GM12878 (cell line): ENCODE measurements at regions not wholly inside any gene's neighbourhood (a gene's known extent, or its start where the extent isn't known, plus 50 kb on each side); places are given as distances from the start of the nearest gene placed in this dataset.

Source experiments
- ATAC-seq: fragments of 200-7000 bp; cut with Tn5 transposase; 3 replicates; pipeline ENCODE4 v1.9.1; 2020; ENCODE audit warnings: mild to moderate bottlenecking, moderate library complexity
- BruUV-seq: library from RNA; stranded (reverse); fragments of 400-500 nt; replicated peaks from 2 replicates; lab custom pipeline; 2021; lab: Mats Ljungman, UMichigan
- CTCF ChIA-PET: fragments of 300-600 bp; sonication (Branson Sonifier 250); formaldehyde crosslinking; extraction: SDS; loops from one replicate; lab custom pipeline; 2021; ENCODE audit warnings: inconsistent platforms; lab: Yijun Ruan, JAX
- POLR2A ChIA-PET: fragments of 350-600 bp; formaldehyde crosslinking; extraction: SDS; loops from one replicate; lab custom pipeline; 2021; ENCODE audit warnings: inconsistent platforms; lab: Charles Lee
- RAD21 ChIA-PET: fragments of 300-600 bp; sonication (Branson Sonifier 250); formaldehyde crosslinking; loops from one replicate; lab custom pipeline; 2023; ENCODE audit warnings: antibody characterized with exemption; ENCODE audit not compliant: unreplicated experiment; lab: Charles Lee
- SMC1A ChIA-PET: fragments of 300-600 bp; sonication (Branson Sonifier 250); formaldehyde crosslinking; loops from one replicate; lab custom pipeline; 2023; ENCODE audit not compliant: unreplicated experiment, uncharacterized antibody; lab: Charles Lee
- DNase-seq: peaks from one replicate; pipeline ENCODE4 v3.0.0-alpha.2; 2011; ENCODE audit warnings: low read depth, low spot score
- FAIRE-seq: peaks from 3 replicates; lab custom pipeline; 2011; peaks lifted over from hg19 to GRCh38; lab: Jason Lieb, UNC
- H2AFZ ChIP-seq: 2 replicates; pipeline ENCODE4 v1.6.0; 2011; ENCODE audit warnings: low read depth, low read length, control low read depth; ENCODE audit not compliant: control insufficient read depth
- H3K27ac ChIP-seq: 2 replicates; pipeline ENCODE4 v1.5.1; 2011; ENCODE audit warnings: control low read depth; ENCODE audit not compliant: control insufficient read depth, insufficient read depth
- H3K27me3 ChIP-seq, 2 experiments: replicated peaks in 1 of 2; 2 replicates each; pipeline versions ENCODE4 v1.6.0 to v1.6.1; 2011; ENCODE audit warnings: low read length in 1 of 2; ENCODE audit not compliant: control insufficient read depth in 2 of 2, insufficient read depth in 2 of 2
- H3K36me3 ChIP-seq, 2 experiments: 2 replicates each; pipeline ENCODE4 v1.5.1; 2011; ENCODE audit warnings: low read length in 1 of 2; ENCODE audit not compliant: control insufficient read depth in 2 of 2, insufficient read depth in 2 of 2
- H3K4me1 ChIP-seq: 2 replicates; pipeline ENCODE4 v1.6.1; 2011; ENCODE audit warnings: mild to moderate bottlenecking, low read length, moderate library complexity, mixed read lengths; ENCODE audit not compliant: control insufficient read depth, insufficient read depth
- H3K4me2 ChIP-seq: 2 replicates; pipeline ENCODE4 v1.6.0; 2011; ENCODE audit warnings: control low read depth; ENCODE audit not compliant: control insufficient read depth, insufficient read depth
- H3K4me3 ChIP-seq: fragments of 200-600 bp; sonication (generic); 2 replicates; pipeline ENCODE4 v1.5.1; 2016
- H3K79me2 ChIP-seq: 2 replicates; pipeline ENCODE4 v1.6.0; 2011; ENCODE audit warnings: low read length; ENCODE audit not compliant: control insufficient read depth, insufficient read depth
- H3K9ac ChIP-seq: 2 replicates; pipeline ENCODE4 v1.8.0; 2011; ENCODE audit warnings: low read length, control low read depth, mixed read lengths; ENCODE audit not compliant: control insufficient read depth, insufficient read depth
- H3K9me3 ChIP-seq: replicated peaks from 3 replicates; pipeline ENCODE4 v1.5.1; 2011; ENCODE audit warnings: mild to moderate bottlenecking, low read length; ENCODE audit not compliant: control insufficient read depth, insufficient read depth
- H4K20me1 ChIP-seq: 2 replicates; pipeline ENCODE4 v1.6.0; 2011; ENCODE audit not compliant: control insufficient read depth, insufficient read depth
- FOXK2 ChIP-seq: fragments of 450-650 bp; IDR thresholded peaks from 2 replicates; pipeline ENCODE4 v1.6.1; 2017; ENCODE audit warnings: mild to moderate bottlenecking, moderate library complexity
- POLR2AphosphoS2 ChIP-seq: IDR thresholded peaks from 2 replicates; pipeline ENCODE4 v1.6.1; 2011; ENCODE audit warnings: low read depth, mild to moderate bottlenecking, low read length, improper control_type of control experiment, moderate library complexity
- RCOR1 ChIP-seq: conservative IDR thresholded peaks from 2 replicates; pipeline ENCODE4 v1.6.1; 2012; ENCODE audit warnings: low read depth, low read length, improper control_type of control experiment
- SPI1 ChIP-seq: IDR thresholded peaks from 2 replicates; pipeline ENCODE4 v1.6.1; 2011; ENCODE audit warnings: low read depth, mild to moderate bottlenecking, low read length, moderate library complexity, borderline replicate concordance; ENCODE audit not compliant: insufficient read depth
- WGBS: methylation state at CpG from one replicate; pipeline ENCODE4 v1.1.6; 2016; ENCODE audit warnings: low lambda C conversion rate; ENCODE audit not compliant: insufficient replicate concordance, insufficient coverage; ENCODE audit errors: missing lambda C conversion rate; 5-methylcytosine and 5-hydroxymethylcytosine counted together
- in situ Hi-C: fragments of 300-500 bp; cut with MboI; formaldehyde crosslinking; loops from 9 replicates; pipeline ENCODE4 v1.14.3; 2018; ENCODE audit warnings: mixed read lengths
- intact Hi-C: fragments of 100-400 bp; cut with micrococcal nuclease; formaldehyde crosslinking; loops from one replicate; pipeline ENCODE4 v1.14.2; 2022; ENCODE audit not compliant: unreplicated experiment
- TF ChIP-seq, protein P1 (sequence below): IDR thresholded peaks from 2 replicates; pipeline ENCODE4 v1.6.1; 2012; ENCODE audit warnings: low read depth, low read length, improper control_type of control experiment
- TF ChIP-seq, protein P2 (sequence below): IDR thresholded peaks from 2 replicates; pipeline ENCODE4 v1.6.1; 2012; ENCODE audit warnings: mild to moderate bottlenecking, low read depth, low read length

DNA sequence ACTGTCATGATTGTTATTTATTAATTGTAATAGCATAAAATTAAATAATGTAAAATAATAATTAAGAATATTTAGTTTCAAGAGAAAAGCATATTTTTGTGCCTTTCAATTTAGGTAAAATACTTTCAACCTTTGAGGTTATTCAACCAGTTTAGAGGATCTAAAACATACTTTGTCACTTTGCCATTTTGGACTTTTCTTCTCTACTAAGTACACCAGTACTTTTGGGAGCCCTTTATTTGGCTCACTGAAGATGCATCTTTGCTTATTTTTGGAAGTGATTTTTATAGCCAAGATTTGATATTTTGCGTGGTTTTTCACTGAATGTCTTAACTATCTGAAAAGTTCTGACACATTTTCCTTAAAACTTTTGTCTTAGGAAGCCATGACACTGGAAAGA, 860.5 kb downstream of the SORCS1 start:
- WGBS, result 0% methylated on average over 1 of the region's 1 CpG
- no peaks in the 10 kb centered on the region for H3K27me3 ChIP-seq
- no peaks in the 10 kb centered on the region for H3K36me3 ChIP-seq
- ChIA-PET SMC1A (no interaction called here), RAD21 (no interaction called here), POLR2A (no interaction called here), CTCF (no interaction called here)
- intact Hi-C loops (no loop called here), in situ Hi-C loops (no loop called here)
- H4K20me1 ChIP-seq, result no peaks in the 10 kb centered on the region
- no peak overlapping the region for H3K27ac ChIP-seq
- no TSS peak for BruUV-seq
- H3K4me3 ChIP-seq, result no peak overlapping the region
- no peak overlapping the region for H2AFZ ChIP-seq
- no peaks in the 10 kb centered on the region for H3K9me3 ChIP-seq
- H3K79me2 ChIP-seq, result no peaks in the 10 kb centered on the region
- no peaks in the 10 kb centered on the region for H3K4me1 ChIP-seq
- DNase-seq (no peak), FAIRE-seq (no peak), ATAC-seq (no peak)
- H3K4me2 ChIP-seq, result no peak overlapping the region
- TF ChIP-seq FOXK2, result no peak
- TF ChIP-seq SPI1, result no peak
- TF ChIP-seq, protein P1, sequence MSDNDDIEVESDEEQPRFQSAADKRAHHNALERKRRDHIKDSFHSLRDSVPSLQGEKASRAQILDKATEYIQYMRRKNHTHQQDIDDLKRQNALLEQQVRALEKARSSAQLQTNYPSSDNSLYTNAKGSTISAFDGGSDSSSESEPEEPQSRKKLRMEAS, result no peak
- no peak for TF ChIP-seq POLR2AphosphoS2
- no peak for TF ChIP-seq RCOR1
- TF ChIP-seq, protein P2, sequence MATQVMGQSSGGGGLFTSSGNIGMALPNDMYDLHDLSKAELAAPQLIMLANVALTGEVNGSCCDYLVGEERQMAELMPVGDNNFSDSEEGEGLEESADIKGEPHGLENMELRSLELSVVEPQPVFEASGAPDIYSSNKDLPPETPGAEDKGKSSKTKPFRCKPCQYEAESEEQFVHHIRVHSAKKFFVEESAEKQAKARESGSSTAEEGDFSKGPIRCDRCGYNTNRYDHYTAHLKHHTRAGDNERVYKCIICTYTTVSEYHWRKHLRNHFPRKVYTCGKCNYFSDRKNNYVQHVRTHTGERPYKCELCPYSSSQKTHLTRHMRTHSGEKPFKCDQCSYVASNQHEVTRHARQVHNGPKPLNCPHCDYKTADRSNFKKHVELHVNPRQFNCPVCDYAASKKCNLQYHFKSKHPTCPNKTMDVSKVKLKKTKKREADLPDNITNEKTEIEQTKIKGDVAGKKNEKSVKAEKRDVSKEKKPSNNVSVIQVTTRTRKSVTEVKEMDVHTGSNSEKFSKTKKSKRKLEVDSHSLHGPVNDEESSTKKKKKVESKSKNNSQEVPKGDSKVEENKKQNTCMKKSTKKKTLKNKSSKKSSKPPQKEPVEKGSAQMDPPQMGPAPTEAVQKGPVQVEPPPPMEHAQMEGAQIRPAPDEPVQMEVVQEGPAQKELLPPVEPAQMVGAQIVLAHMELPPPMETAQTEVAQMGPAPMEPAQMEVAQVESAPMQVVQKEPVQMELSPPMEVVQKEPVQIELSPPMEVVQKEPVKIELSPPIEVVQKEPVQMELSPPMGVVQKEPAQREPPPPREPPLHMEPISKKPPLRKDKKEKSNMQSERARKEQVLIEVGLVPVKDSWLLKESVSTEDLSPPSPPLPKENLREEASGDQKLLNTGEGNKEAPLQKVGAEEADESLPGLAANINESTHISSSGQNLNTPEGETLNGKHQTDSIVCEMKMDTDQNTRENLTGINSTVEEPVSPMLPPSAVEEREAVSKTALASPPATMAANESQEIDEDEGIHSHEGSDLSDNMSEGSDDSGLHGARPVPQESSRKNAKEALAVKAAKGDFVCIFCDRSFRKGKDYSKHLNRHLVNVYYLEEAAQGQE, result no peak
- no peak overlapping the region for H3K9ac ChIP-seq
